ENCODE measurements at regions not wholly inside any gene's neighbourhood (a gene's known extent, or its start where the extent isn't known, plus 50 kb on each side); places are given as distances from the start of the nearest gene placed in this dataset.

DNA sequence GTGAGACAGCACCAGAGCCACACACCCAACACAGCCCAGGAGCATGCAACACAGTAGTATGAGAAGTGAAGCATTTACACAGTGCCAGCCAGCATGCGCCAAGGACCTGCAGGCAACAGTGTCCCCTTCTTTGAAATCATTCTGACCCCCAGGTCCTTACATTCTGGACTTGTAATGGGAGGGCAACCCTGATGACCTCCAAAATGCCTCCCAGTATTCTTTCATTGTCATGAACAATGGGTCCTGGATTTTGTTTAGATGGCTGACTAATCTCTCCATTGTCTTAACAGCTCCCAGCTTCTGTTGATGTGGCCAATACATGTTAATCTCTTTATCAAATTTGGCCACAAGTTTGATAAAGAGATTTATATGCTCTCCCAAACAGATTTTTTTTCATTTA lies 417.1 kb downstream of the DMRTA1 start:
- DNase-seq (ENCODE audit: low spot score), result no peak
- Mint-ChIP-seq H3K9me3 (ENCODE audit: low read depth) (peaks cover 23% of the 10 kb centered on the region), H3K27me3 (ENCODE audit: low read depth) (no peaks in the 10 kb centered on the region), H3K4me1 (ENCODE audit: low read depth) (no peaks in the 10 kb centered on the region), H3K36me3 (ENCODE audit: low read depth) (no peaks in the 10 kb centered on the region), H3K27ac (ENCODE audit: unreplicated experiment) (no peak overlapping the region), H3K4me3 (ENCODE audit: unreplicated experiment) (no peak overlapping the region)
- TF ChIP-seq, protein P1, sequence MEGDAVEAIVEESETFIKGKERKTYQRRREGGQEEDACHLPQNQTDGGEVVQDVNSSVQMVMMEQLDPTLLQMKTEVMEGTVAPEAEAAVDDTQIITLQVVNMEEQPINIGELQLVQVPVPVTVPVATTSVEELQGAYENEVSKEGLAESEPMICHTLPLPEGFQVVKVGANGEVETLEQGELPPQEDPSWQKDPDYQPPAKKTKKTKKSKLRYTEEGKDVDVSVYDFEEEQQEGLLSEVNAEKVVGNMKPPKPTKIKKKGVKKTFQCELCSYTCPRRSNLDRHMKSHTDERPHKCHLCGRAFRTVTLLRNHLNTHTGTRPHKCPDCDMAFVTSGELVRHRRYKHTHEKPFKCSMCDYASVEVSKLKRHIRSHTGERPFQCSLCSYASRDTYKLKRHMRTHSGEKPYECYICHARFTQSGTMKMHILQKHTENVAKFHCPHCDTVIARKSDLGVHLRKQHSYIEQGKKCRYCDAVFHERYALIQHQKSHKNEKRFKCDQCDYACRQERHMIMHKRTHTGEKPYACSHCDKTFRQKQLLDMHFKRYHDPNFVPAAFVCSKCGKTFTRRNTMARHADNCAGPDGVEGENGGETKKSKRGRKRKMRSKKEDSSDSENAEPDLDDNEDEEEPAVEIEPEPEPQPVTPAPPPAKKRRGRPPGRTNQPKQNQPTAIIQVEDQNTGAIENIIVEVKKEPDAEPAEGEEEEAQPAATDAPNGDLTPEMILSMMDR (IDR thresholded peaks at IDR 0.05), result no peak

DNA sequence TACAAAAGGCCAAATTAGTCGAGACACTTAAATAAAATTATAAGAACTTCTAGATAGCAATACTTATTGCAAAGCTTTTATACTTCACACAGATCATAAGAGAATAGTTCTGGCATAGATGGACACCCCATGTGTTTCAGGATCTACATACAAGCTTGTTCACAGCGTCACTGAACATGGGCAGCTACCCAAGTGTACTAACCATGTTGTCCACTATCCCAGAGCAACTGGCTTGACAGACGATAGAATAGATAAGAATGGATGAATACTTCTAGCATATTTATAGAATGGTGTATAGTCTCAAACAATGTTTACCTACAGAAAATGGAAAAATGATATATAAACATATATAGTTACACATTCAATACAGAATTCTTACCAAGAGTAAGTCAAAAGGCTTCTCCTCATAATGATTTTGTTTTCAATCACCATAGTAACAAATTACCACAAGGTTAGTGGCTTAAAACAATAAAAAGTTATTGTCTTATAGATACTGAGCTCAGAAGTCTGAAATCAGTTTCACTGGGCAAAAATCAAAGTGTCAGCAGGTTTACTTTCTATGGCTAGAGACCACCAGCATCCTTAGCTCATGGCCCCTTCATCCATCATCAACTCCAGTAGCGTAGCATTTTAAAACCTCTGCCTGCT lies 446.7 kb downstream of the DMRTA1 start:
- H3K27me3 Mint-ChIP-seq (ENCODE audit: low read depth), result peaks cover 2% of the 10 kb centered on the region
- H3K9me3 Mint-ChIP-seq (ENCODE audit: low read depth), result no peaks in the 10 kb centered on the region
- no peaks in the 10 kb centered on the region for H3K4me1 Mint-ChIP-seq (ENCODE audit: low read depth)
- H3K27ac Mint-ChIP-seq (ENCODE audit: unreplicated experiment), result no peak overlapping the region
- H3K4me3 Mint-ChIP-seq (ENCODE audit: unreplicated experiment), result no peak overlapping the region
- no peaks in the 10 kb centered on the region for H3K36me3 Mint-ChIP-seq (ENCODE audit: low read depth)
- TF ChIP-seq, protein P1 (IDR thresholded peaks at IDR 0.05), result no peak
- DNase-seq (ENCODE audit: low spot score), result no peak

DNA sequence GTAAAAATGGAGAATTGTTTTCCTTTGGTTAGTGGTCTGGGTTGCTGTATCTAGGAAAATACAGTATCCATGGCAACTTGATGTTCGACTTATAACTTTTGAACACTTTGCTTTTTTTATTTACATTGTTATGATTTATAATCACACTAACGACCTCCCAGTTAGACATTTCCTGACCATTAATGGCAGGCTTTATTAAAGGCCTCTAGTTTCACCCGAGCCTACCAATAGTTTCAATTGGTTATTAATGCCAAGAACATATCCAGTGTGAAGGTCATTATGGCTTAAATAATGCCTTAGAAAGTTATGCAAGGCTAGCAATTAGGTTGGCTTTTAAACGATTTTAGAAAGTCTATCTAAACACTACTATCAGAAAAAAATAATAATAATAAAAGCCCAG lies 452.0 kb downstream of the DMRTA1 start:
- Mint-ChIP-seq H3K9me3 (ENCODE audit: low read depth) (no peaks in the 10 kb centered on the region), H3K36me3 (ENCODE audit: low read depth) (no peaks in the 10 kb centered on the region), H3K27ac (ENCODE audit: unreplicated experiment) (no peak overlapping the region), H3K4me3 (ENCODE audit: unreplicated experiment) (no peak overlapping the region), H3K4me1 (ENCODE audit: low read depth) (no peaks in the 10 kb centered on the region), H3K27me3 (ENCODE audit: low read depth) (peaks cover 5% of the 10 kb centered on the region)
- TF ChIP-seq, protein P1 (IDR thresholded peaks at IDR 0.05), result no peak
- no peak for DNase-seq (ENCODE audit: low spot score)

DNA sequence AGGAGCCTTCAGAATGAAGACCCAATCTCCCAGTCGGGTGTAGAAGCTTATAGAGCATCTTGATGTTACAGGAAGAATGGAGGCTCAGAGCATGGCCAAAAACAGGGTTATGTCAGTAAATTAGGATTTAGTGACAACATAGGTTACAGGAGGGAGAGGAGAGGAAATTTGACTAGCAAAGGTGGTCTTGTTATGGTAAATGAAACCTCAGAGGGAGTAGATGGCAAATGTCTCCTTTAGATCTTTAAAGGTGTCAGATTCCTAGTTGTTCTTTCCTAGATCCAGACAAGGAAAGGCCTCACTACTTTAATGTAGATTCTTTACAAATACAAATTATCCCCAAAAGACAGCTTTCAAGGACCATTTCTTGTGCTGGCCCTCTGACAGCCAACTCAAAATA lies 465.0 kb downstream of the DMRTA1 start:
- Mint-ChIP-seq H3K4me1 (ENCODE audit: low read depth) (no peaks in the 10 kb centered on the region), H3K4me3 (ENCODE audit: unreplicated experiment) (no peak overlapping the region), H3K36me3 (ENCODE audit: low read depth) (no peaks in the 10 kb centered on the region), H3K27ac (ENCODE audit: unreplicated experiment) (no peak overlapping the region), H3K9me3 (ENCODE audit: low read depth) (no peaks in the 10 kb centered on the region), H3K27me3 (ENCODE audit: low read depth) (peaks cover 8% of the 10 kb centered on the region)
- TF ChIP-seq, protein P1 (IDR thresholded peaks at IDR 0.05), result no peak
- no peak for DNase-seq (ENCODE audit: low spot score)

DNA sequence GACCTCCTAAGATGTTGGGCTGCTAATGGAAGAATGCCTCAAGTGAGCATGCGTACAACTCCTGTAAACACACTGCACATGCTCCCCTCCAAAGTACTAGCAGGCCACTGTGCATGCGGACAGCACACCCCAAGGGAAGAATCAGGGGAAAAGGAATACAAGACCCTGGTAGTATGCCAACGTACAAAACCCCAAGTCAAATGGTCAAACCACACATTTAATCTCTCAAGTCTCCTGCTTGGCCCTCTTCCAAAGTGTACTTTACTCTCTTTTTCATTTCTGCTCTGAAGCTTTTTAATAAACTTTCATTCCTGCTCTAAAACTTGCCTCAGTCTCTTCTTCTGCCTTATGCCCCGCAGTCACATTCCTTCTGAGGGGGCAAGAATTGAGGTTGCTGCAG lies 466.4 kb downstream of the DMRTA1 start:
- Mint-ChIP-seq H3K4me3 (ENCODE audit: unreplicated experiment) (no peak overlapping the region), H3K36me3 (ENCODE audit: low read depth) (no peaks in the 10 kb centered on the region), H3K4me1 (ENCODE audit: low read depth) (no peaks in the 10 kb centered on the region), H3K27ac (ENCODE audit: unreplicated experiment) (no peak overlapping the region), H3K9me3 (ENCODE audit: low read depth) (no peaks in the 10 kb centered on the region), H3K27me3 (ENCODE audit: low read depth) (peaks cover 8% of the 10 kb centered on the region)
- DNase-seq (ENCODE audit: low spot score), result no peak
- TF ChIP-seq, protein P1 (IDR thresholded peaks at IDR 0.05), result no peak
